ENCODE measurements at regions not wholly inside any gene's neighbourhood (a gene's known extent, or its start where the extent isn't known, plus 50 kb on each side); places are given as distances from the start of the nearest gene placed in this dataset.
"Not testable (repeated sequence)": the region's sequence is repeated elsewhere in the genome, so short reads cannot be mapped to it uniquely, and the experiment has no call there.

DNA sequence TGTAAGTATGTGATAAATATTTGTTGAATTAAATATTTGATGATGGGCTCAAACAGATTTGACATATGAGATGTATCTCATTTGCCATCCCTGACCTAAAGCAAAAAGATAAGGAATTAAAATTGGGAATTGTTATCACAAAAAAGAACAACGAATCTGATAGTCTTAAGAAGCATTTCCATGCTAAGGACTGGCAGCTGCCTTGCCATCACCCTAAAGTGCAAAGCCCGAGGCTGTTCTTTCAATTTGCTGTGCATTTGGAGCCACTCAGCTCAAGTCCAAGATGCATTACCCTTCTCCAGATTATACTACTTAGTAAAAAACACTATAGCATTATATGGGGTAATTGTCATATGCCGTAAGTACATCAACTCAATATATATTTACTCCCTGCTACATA is 618.3 kb upstream of the CLINT1 start:
- DNase-seq: no peak

DNA sequence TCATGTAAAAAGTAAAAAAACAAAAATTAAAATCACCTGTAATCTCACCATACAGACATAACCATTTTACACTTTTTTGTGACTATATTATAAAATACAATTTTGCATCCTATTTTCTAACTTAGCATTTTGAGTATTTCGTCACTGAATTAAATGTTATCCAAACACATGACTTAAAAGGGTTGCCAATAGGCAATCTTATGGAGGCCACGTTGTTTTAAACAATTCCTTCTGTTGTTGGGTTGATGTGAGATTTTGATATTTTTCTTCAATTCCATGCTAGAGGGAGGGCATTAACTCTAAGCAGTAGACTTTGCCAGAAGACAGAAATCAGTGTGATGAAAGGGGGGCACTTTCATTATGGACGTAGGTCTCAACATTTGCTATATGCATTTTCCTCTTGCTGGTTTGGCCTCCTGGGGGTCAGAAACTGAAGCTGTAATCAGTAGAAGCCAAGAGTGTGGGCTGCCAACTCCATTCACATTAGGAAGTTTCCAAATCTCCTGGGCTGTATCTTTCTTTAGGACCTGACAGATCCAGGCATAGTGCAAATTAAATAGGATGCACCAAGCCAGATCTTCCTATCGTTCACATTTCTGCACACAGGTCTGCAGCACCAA is 614.2 kb upstream of the CLINT1 start:
- DNase-seq: no peak

DNA sequence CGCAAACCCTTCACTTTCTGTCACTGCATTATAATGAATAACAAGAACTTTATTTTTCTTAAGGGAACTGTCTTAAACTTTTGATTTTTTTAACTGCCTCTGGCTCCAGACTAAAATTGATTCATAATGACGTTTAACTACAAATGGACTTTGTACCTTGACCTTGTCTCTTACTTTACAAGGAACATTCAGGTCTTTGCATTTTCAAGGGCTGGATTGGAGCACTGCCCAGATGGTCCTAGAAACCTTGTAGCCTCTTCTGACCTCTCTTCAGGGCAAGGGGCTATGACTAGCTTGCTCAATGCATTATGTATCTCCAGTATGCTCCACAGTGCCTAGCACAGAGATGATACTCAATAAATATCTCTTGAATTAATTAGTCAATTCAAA is 612.6 kb upstream of the CLINT1 start:
- DNase-seq: no peak

DNA sequence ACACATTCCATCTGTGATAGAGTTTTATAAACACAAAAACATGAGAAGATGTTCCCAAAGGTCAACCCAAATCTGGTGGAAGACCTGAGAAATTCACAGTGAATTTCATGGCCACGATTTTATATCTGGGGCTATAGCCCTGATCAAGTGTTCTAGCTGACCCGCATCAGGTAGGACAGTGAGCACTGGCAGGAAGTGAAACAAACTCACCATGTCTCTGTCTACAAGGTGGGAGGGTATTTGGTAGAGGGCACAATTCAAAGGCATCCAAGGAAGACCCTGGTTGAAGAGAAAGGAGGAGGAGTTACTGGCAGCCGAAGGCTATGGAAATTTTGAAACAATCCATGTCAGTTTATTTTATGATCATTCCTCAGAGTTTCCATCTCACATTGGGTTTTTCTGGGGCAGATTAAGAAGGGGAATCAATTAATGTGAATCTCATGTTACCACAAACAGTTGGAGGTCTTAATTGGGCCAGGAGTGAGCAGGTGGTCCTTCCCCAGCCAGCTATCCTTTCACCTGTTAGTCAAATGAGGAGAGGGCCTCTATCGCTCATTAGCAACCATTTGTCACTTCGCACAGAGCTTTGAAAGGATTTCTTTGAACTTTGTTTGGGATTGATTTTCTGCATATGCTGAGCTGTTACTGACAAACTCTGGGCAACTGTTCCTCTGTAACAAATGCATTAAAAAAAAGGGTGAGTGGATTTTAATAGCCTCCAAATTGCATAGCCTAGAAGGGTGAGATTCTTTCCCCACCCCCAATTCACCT is 612.0 kb upstream of the CLINT1 start:
- DNase-seq: no peak

DNA sequence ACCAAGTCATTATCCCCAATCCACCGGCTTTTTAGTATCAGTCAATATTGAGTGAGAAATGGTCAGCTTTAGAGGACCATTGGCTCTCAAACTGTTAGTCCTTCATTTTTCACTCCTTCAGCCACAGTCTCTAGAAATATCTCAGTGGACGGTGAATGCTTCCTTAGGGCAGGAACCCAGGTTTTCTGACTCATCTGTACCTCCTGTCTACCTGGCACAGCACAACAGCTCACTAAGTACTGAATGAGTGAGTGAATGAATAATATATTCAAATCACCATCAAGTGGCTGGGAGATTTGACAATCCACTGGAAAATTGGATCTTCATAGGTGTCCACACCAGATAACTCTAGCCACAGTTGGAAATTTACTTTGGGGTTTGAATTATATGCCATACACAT is 609.5 kb upstream of the CLINT1 start:
- DNase-seq: no peak

DNA sequence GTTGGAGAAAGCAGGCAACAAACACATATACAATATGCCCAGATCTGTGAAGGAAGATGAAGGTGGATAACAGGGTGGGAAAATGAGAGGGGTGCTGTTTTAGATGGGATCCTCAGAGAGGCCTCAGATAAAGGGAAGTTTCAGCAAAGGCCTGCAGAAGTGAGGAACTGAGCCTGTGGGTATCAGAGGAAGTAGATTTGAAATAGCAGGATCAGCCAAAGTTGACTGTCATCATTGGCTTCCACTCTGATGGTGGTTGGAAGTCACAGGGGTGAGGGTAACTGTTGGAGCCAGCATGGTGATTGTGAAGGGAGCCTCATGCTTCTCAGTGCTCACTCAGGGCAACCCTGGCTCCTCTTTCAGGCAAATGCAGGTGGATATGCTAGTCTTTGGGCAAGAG is 607.2 kb upstream of the CLINT1 start:
- DNase-seq: no peak

DNA sequence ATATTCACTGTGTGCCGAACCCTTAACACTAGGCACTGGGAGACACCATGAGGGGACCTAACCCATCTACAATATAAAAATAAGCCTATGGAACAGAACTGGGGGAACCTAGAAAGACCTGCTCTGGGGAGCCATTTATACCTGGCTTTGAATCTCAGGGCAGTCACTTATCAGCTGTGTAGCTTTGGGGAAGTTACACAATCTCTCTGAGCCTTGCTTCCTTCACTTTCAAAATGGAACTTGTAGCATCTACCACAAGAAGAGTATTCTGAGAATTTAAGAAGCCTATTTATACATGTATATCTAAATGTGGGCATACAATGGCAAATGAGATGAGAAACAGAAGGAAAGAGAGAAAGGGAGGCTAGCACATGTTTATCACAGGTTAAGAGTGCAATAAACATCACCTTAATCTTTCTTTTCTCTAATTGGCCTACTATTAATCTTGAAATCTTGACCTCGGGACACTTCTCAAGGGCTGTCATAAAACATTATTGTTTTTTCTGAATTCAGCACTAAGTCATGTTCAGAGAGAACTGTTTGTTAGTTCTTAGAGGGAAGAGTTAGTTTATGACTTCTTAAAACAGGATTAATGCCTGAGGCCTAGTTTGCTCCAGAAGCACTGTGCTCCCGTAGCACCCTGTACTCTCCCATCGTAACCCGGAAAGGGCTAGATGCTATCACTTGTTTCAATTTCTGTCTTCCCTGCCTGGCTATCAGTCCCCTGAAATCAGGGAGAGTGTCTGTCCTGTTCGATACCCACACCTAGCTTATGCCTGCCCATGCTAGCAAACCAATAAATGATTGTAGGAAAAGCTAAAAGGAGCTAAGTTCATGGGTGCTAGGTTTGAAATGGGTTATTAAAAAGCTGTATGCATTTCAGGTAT is 606.4 kb upstream of the CLINT1 start:
- DNase-seq: no peak

DNA sequence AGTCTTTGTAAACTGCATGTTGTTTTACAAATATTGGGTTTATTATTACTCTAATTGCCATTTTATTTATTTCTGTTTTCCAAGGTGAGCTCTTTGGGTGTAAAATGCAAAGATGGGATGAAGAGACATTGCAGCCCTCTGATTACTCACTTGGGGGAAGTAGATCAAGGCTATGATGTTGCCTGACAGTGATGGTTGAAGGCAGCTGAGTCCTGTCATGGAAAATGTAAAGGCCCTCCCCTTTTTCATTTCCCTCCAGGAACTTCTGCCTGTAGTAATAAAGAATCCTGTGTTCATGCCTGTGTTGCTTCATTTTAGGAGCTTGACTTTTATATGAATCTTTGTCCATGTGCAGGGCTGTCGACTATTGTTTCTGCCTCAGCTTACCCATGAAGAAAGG is 605.4 kb upstream of the CLINT1 start:
- DNase-seq: no peak

DNA sequence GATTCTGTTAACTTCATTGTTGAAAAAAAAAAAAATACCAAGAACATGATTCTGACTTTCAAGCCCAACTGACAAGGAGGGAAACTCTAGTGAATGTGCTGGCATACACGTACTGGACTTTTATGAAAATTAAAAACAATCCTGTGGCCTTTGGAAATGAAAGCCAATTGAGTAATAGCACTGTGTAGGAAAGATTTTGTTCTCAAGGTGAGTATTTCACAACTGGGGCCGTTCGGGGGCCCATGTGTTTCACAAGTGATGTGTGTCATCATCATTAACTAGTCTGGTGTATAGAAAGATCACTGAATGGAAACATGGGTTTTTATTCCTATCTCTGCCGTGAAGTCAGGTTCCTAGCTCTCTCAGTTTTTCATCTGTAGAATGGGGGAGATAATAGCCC is 605.0 kb upstream of the CLINT1 start:
- no peak for DNase-seq

DNA sequence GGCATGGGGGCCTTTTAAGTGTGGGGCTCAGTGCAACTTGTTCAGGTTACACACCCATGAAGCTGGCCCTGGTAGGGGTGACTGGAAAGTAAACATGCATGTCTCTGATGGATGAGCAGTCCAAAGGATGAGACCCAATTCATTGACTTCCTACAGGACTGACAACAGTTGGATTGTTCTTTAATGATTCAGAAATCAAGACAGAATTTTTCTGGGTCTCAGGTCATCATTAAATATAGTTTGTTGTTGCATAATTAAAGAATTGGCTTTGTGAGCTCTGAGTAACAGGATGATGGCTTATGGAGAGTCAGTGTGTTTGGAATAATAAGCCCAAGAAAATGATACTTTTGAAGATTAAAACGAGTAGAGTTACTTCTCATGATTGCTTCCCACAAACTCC is 604.2 kb upstream of the CLINT1 start:
- DNase-seq: no peak

DNA sequence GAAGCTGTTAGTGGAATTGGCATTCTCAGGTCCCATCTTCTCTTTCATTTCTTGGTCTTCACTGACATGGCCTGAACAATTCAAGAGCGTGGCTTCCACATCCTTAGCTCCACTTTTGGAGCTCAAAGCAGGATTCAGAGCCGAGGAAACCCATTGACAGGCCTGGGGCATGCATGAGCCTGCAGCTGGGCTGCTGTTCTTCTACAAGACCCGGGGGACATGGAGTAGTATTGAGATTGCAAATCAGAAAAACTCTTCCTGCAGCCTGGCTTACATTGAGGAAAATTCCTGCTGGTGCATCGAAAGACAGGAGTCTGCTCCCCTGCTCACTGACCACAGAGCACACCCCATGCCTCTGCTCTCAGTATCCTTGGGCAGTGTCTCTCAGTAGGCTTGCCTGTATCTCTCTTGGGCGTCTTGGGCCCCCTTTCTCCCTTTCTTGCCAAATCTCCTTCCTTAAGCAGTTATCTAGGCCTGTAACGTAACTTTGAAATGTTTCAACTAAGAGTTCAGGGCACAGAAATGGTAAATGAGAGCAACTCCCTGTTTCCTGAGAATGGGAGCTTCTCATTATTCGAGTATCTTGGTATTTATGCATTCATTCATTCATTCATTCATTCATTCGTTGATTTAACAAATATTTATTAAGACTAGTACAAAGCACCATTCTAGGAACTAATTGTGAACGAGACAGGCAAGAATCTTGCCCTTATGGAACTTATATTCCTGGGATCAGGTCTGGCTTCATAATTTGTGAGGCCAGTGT is 603.6 kb upstream of the CLINT1 start:
- no peak for DNase-seq

DNA sequence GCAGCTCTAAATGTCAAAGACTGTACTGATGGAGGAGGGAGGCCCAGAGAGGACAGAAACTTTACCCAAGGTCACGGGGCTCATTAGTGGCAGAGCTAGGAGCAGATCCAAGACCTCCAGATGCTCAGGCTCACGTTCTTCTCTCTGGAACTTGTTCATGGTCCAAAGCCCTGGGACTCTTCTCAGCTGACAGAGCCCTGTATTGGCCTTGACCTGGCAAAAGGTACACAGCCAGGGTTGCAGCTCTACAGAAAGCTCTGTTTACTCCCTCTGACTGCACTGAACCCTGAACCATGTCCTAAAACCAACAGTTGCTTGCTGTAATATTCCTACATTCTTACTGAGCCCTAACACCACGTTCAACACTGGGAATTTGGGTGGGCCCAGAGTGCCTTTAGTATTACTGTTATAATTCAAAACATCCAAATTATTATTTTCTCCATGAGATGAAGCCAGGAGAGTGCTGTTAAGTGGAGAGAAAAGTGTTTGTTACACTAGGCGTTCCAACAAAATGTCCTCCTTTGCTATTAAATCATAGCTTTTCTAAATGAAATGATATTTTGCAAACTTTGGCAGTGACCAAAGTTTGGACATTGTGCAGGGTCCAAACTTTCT is 602.4 kb upstream of the CLINT1 start:
- DNase-seq: no peak

DNA sequence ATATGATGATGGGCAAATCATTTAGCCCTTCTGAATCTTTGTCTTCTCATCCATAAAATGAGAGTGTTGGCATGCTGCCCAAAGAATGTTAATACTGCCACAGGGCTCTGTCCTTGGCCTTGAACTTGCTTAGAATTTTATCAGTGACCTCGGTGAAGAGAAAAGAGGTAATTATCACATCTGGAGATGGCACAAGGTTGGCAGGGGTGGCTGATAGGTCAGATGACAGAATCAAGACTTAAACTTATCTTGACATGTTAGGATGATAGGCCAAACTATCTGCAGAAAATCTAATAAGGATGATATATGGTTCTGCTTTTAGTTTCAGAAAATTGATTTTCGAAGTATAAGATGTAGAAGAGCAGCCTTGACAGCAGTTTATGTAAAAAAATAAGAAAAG is 599.1 kb upstream of the CLINT1 start:
- no peak for DNase-seq

DNA sequence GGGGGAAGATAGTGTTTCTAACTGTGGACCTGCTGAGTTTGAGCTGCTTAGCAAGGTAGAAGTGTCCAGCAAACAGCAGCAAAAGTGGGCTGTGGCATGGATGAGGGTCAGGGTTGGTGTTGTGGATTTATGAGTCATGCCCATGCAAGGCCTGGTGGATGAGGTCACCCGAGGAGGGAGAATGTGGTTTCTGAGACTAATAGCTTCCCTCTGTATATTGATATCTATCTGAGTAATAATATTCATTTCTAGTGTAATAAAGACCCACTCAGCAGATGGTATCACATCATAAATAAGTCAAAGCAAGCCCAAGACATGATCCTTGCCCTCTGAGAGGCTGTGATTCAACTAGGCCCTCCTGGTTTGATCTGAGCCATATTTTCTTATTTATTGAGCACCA is 597.8 kb upstream of the CLINT1 start:
- DNase-seq: no peak

DNA sequence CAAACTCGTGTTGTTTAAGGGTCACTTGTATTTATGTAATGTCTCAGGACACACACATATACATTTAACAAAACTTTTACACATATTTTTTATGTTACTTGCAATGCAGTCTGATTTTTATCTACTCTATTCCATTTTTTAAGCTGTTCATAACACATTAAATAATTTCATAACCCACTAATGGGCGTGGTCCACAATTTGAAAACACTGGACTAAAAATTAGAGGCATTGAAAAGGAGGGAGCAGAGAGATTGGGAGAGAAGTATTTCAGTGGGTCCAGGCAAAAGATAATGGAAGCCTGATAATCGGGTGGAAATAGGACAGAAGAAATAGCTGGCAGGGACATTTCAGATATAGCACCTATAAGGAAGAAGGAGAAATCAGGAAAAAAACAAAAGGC is 597.3 kb upstream of the CLINT1 start:
- no peak for DNase-seq

DNA sequence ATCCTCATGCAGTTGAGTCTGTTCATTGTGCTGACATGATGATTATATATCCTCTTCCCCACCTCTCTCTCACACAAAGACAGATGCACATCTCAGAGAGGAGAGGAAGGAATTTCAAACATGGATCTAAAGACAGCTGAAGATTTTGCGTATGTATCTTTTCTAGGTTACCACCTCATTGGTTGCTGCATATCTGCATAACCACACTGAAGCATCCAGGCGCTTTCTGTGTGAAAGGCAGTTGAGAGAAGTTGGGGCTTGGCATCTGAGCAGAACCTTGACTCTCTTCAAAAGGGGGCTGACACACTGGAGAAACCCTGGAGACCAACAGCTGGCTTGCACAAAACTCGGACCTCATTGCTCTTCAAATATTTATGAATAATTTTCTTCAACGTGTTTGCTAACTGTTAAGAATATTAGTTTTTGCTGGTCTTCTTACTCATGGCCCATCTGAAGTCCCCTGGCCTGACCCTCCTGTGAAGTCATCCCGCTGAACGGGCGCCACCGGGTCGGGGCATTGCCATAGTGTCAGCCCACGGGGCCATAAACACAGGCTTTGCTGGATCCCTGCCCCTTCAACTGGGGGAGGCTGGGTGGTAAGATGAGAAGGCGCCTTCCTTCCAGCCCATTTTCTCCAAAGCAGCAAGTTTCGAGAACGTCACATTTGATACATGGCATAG is 593.2 kb upstream of the CLINT1 start:
- no peak for DNase-seq

DNA sequence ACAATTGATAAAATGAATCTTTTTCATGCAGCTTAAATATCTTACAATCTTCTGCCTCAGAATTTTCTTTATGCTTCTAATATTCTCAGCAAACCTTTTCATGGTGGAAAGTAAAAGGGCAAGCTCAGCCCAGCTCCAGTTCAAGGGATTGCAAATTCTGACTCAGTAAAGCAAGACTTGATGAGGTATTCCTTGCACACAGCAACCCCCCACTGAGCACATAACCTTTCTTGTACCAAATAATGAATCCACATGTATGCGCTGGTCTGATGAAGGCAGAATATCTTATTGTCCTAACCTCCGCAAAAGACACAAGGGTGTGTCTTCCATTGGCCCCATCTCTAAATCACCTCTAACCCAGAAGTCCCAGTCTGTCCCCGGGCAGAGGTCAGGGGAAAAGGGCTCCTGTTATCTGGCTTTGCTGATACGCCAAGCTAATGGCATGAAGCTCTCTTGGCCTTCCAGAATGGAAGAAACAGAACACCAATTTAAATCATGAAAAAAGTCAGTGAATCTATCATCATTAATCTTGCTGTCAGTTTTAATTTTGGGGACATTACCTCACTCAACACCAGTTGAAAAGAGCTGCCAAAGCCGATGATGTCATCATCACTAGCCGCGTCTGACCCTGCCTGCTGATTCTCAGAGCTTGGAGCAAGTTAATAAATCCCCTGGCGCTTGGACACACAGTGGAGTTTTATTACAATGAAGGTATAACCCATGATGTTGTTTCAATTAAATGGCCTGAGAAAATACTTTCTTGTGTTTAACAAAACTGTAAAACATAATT is 592.5 kb upstream of the CLINT1 start:
- no peak for DNase-seq

DNA sequence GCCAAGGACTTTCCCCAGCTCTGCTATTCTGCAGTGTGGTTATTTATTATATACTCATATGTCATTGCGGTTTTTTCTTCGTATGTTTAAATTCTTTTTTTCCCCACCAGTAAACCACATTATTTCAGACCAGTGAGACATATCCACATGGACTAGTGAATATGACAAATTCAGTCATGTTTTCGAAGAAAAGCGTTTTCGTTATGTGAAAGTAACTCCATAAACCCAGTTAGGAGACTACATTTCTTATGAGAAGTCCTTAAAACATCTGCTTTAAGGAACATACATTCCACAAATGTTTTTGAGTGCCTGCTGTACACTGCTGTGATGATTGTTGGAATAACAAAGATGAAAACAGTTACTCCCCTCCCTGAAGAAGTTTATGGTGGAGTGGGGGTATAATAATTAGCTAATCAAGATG is 591.8 kb upstream of the CLINT1 start:
- DNase-seq: no peak

DNA sequence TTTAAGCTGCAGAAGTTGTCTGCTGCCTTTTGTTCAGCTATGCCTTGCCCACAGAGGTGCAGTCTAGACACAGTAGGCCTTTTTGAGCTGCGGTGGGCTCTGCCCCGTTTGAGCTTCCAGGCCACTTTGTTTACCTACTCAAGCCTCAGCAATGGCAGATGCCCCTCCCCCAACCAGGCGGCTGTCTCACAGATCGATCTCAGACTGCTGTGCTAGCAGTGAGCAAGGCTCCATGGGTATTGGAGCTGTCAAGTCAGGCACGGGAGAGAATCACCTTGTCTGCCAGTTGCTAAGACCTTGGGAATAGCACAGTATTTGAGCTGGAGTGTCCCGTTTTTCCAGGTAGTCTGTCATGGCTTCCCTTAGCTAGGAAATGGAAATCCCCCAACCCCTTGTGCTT is 587.8 kb upstream of the CLINT1 start:
- DNase-seq: not testable (repeated sequence)

DNA sequence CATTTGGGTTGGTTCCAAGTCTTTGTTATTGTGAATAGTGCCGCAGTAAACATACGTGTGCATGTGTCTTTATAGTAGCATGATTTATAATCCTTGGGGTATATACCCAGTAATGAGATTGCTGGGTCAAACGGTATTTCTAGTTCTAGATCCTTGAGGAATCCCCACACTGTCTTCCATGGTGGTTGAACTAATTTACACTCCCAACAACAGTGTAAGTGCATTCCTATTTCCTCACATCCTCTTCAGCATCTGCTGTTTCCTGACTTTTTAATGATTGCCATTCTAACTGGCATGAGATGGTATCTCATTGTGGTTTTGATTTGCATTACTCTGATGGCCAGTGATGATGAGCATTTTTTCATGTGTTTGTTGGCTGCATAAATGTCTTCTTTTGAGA is 580.3 kb upstream of the CLINT1 start:
- not testable (repeated sequence) for DNase-seq
